OCI-LY1 (cell line): ENCODE measurements at regions not wholly inside any gene's neighbourhood (a gene's known extent, or its start where the extent isn't known, plus 50 kb on each side); places are given as distances from the start of the nearest gene placed in this dataset.

ENCODE experiments used
- EZH2 ChIP-seq: fragments of 200-600 bp; sonication (generic), shearing (Covaris generic); IDR thresholded peaks from 2 replicates; pipeline ENCODE4 v1.8.0; 2017; ENCODE audit warnings: borderline replicate concordance, mixed run types, mild to moderate bottlenecking, antibody characterized with exemption, low read length, moderate library complexity, mixed read lengths
- TF ChIP-seq, protein P1 (sequence below): fragments of 200-600 bp; sonication (generic), shearing (Covaris generic); IDR thresholded peaks from 2 replicates; pipeline ENCODE4 v1.5.1; 2017; ENCODE audit warnings: mild to moderate bottlenecking, antibody characterized with exemption, low read length, moderate library complexity, mixed read lengths

DNA sequence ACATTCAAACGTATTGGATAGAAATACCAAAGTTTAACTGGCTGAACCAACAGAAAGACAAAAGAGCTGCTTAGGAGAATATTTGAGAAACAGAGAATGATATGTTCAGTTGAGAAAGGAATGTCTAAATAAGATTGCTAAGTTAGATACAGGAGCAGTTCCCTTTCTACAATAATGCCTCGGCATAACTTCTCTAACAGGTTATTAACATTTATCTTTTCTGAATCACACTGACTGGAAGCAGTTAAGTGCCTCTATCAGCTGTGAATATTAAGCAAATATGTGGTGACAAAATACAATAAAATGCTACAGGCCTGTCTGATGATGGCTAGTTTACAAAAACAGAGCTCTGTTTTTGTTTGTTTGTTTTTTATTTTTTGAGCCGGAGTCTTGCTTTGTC, 121.9 kb downstream of the KCNK1 start:
- TF ChIP-seq, protein P1, sequence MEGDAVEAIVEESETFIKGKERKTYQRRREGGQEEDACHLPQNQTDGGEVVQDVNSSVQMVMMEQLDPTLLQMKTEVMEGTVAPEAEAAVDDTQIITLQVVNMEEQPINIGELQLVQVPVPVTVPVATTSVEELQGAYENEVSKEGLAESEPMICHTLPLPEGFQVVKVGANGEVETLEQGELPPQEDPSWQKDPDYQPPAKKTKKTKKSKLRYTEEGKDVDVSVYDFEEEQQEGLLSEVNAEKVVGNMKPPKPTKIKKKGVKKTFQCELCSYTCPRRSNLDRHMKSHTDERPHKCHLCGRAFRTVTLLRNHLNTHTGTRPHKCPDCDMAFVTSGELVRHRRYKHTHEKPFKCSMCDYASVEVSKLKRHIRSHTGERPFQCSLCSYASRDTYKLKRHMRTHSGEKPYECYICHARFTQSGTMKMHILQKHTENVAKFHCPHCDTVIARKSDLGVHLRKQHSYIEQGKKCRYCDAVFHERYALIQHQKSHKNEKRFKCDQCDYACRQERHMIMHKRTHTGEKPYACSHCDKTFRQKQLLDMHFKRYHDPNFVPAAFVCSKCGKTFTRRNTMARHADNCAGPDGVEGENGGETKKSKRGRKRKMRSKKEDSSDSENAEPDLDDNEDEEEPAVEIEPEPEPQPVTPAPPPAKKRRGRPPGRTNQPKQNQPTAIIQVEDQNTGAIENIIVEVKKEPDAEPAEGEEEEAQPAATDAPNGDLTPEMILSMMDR: no peak
- TF ChIP-seq EZH2: no peak
